NCI-H524 treated with DMSO at 0.1 percent for 48 hours (cell line): ENCODE measurements at regions not wholly inside any gene's neighbourhood (a gene's known extent, or its start where the extent isn't known, plus 50 kb on each side); places are given as distances from the start of the nearest gene placed in this dataset.

Source experiments
- DNase-seq: peaks from one replicate; lab custom pipeline; 2025; lab: John Stamatoyannopoulos, UW

DNA sequence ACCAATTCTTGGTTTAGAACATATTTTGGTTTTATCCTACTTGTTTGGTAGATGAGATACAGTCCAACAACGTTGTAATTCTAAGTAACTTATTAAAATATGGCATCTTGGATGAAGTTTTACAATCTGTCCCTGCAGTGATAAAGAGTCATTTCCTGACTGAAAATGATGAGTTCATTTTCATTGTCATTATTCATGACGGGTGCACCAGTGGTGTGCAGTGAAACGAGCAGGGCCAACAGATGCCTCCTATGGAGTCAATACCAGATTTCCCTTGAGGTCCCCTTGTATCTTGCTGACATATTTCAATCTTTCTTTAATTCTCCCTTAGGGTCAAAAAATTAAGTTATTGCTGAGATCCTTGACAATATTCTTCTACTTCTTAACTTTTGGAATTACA, 438.5 kb downstream of the LRIG3 start:
- no peak for DNase-seq

DNA sequence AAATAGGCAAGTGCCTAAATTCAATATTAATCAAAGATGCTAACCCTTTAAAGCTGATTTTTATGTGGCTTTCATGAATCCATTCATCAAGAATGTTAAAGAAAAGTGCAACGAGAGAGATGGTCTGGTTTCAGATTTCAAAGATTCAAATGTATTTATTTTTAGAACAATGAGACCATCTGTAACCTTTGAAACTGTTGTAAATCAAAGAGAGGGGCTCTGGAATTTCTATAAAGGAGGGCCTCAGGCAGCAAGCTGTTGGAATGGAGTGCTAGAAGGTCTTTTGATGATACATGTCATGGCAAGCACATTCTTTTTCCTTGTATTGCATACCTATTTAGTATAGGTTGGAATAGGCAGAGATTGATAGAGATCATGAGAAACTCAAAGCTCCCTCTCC, 433.0 kb downstream of the LRIG3 start:
- no peak for DNase-seq

DNA sequence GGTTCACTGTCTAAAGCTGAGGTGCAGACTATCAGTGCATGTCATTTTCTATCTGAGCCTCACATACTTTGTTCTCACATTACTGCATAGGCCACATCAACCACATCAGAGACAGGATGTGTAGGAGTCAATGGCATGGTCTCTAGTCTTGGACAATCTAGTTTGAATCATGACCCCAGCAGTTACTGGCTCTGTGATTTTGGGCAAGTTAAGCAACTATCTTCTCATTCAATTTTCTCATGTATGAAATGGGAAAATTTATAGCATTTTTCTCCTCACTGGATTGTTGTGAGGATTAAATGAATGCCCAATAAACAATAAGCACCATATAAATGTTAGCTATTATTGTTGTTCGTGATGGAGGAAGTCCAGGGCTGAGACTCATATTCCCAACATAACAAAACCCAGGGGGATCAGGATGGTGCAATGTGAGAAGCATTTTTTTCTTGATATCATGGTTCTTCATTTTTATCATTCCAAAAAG, 432.6 kb downstream of the LRIG3 start:
- DNase-seq: no peak

DNA sequence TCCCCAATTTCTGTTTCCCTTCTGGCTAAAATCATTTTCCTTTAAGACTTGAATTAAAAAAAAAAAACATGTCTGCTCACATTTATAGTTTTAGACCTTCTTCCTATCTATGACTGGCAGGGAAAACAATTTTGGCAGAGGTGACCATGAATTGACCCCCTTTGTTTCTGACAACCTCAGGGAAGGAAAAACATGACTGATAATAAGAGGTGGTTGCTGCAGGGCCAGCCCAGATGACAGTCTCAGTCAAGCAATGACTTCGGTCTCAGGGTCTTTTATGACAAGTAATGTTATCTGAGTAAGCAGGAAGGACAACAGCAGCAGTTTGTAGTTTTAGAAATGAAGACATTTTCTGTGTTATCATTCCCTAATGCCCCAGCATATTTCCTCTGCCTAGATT, 430.9 kb downstream of the LRIG3 start:
- DNase-seq: no peak

DNA sequence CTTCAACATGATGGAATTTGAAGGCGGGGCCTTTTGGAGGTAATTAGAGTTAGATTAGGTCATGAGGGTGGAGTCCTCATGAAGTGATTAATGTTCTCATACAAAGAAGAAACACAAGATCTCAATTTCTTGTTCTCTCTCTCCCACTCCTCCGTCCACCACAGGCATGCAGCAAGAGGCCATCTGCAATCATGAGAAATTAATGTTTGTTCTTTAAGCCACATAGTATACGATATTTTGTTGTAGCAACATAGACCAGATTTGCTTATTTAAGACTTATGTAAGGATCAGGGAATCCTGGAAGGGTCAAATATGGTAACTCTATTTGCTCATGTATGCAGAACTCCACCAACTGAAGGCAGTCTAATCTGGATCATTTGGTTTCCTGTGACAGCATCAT, 429.0 kb downstream of the LRIG3 start:
- no peak for DNase-seq

DNA sequence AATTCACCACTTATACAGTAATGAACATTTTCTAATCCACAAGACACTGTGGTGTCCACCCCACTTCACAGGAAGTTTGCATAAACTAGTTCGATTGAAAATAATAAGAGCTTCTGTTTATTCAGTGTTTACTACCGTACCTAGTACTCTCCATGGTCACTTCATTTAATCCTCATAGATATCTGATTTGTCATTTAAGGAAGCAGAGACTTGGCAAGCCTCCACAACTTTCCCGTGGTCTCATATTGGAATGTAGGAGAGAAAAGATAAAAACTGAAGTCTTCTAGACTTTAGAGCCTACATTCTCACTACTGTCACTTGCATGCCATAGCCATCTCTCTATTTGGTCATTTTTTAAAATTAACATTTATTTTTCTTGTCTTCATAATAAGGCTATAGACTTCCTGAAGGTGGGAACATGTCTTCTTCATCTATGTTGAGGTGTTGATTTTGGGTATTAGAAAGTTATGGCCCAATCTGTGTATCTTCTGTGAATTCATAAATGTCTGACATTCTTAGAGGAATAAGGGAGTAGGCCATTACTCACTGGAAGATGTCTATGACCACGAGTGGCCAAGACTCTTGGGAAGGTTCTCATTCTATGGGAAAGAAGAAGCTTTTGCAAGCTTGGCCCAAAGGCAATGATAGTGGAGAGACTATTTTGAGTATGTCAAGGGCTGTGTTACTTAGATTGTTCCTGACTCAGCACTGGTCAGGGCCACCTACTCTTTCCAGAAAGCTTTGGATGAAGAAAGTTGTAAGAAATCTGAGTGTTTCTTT, 423.7 kb downstream of the LRIG3 start:
- no peak for DNase-seq

DNA sequence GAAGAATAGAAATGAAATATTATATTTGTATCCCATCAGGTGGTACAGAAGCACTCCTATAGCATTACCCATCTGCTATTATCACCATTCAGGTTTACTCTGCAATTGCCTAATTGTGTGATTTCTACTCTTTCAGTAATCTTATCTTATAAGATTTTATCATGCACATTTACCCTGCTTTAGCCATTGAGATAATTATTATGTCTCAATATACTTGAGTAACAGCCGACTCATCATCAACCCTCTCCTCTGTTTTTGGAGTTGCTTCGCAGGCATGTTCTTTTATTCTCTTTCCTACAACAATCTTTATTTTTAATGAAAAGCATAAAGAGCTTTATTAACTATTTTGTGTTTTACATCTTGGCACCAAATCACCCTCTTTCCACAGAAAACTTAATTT, 419.9 kb downstream of the LRIG3 start:
- DNase-seq: no peak

DNA sequence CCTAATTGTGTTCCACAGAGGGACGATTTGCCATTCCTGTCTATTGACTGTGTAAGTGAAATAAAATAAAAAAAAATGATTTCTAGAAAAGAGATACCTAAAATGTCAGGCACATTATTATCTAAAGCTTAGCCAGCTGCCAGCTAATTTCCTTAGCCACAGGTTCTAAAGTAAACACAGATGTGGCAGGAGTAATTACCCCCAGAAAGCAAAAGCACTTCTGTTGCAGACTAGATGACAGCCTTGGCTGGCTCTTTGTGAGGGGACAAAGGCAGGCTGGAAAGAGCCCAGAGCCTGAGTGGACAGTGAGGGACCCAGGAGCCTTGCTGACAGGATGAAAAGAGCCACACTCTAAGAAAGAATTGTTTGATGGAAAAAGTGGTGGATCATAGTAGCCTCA, 418.1 kb downstream of the LRIG3 start:
- peak; percentile 34 for DNase-seq

DNA sequence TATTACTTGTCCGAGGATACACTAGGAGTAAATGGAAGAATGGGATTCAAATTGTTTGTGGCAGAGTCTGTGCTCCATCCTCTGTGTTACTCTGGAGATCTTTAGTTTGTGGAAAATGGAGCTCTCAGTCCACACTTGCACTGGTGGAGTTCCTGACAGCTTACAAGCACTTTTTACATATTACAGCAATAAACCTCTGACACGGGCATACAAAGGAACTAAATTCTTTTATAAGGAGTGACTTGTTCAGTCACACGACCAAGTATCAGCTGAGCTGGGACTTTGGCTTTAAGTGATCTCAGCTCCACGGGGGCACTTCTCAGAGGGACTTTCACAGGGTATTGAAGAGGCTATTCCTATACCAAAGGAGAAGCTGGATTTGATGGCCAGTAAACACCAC, 417.5 kb downstream of the LRIG3 start:
- DNase-seq: no peak

DNA sequence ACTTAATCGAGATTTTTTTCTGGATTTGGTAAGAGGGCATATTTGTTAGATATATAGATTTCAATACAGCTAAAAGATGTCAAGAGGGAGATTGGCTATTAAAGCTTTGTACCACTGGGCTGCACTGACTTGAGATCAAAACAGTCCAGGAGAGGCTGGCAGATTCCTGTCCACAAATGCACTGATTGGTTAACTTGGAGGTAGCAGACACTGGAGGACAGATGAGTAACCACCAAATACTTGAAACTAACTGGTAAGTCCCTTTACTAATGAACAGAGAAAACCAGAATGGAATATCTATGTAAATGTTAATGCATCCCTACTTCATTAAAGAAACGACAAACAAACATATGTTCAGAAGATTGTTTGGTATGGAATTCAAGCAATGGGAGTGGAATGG, 416.6 kb downstream of the LRIG3 start:
- DNase-seq: no peak

DNA sequence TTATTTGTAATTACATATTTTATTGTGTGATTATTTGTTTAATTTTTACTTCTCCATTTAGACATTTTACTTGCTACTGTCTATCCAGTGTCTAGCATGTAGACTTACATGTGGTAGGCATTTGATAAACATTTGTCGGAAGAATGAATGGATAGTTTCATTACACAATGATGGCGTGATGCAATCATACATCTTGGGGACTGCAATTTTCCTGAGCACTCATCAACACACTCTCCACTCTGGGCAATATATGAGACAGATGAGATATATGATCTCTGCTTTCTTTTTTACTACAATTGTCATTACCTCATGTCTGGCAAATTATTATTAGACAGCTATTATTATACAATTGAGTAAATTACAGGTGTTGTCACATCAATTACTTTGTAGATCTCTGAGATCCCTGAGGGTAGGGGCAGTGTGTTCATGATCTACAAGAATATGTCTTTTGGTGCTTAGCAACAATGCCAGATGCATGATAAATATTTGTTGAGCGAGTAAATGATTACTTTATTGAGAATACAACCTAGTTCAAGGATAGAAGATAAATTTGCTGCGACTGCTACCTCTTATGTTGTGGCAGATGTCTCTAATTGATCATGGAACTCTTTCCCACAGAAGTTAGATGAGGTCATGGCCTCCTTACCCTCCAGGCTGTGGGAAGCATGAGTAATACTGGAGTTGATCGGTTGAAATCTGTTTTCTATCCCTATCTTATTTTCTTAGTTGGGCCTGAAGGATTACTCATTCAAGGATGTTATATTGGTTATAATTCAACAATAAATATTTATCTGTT, 416.0 kb downstream of the LRIG3 start:
- no peak for DNase-seq

DNA sequence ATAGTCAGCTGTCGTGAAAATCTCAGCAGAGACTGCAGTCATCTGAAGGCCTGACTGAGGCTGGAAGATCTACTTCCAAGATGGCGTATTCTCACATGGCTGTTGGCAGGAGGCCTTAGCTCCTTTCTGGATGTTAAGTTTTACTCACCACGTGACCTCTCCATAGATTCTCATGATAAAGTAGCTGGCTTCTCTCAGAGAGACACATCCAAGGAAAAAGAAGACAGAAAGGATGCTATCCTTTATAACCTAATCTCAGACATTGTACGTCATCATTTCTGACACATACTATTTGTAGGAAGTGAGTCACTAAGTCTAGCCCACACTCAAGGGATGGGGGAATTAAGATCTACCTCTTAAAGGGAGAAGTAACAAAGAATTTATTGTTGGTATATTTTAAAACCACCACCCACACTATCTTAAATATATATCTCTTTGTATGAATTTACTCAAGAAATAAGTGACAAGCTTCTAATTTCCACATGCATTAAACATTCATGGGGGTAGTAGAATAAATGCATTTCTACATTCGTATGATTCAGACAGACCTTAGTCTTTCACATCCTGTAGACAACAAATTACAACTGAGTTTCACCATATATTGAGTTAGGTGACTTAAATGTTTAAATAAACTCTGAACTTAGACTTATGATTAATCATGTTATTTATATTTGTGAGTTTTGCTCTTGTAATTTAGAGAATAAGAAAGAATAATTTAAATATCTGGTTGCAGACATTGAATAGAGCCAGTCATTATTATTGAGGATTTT, 411.0 kb downstream of the LRIG3 start:
- no peak for DNase-seq

DNA sequence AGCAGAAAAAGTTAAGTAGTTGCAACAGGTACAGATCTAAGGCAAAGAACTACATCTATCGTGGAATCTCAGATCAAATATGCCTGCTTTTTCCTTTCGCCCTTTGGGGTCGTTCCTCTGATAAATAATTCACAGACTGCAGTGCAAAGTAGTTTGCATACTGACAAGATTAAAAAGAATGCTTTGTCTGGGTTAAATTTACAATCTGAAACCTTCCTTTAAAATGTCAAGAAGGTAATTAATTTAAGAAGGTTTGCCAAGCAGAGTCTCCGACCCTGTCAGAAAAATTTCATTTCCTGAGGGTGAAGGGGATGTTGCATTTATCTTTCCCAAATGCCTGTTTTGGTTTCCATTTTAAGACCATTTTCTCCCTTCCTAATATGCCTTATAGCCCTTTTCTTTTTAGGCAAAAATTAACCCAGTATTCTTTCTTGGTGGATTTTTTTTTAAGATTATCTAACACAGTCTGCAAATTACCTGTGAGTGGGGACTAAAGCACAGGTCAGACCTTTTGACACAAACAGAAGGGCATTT, 406.9 kb downstream of the LRIG3 start:
- DNase-seq: no peak

DNA sequence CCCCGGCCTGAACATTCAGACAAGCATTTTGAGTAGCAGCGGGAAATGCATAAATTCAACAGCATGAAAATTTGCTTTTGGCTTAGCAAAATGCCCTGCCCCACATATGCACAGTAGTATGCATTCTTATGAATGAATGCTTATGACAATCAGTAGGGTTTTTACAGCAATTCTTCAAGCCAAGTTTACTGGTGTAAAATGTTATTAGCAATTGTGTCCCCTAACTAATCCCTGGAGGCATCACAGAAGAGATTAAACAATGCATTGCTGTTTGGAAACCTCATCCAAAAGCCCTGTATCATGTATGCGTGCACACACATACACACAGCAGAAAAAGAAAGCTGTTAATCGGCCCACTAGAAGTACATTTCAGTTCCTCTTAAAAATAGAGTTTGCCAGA, 406.5 kb downstream of the LRIG3 start:
- no peak for DNase-seq

DNA sequence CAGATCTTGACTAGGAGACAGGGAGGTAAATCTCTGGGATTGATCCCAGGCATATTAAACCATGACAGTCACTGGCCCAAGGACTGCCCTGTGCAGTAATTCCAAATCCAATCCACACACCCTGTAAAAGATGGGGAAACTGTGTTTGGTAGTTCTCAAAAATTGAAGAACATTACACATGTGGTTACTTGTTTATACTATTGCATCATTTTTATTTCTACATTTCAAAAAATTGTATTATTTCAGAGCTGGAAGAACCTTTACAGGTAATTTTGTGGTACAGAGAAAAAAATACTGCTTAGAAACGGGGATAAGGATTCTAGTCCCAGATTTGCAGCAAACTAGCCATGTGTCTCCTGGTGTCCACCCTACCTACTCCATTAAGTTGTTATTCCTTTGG, 400.5 kb downstream of the LRIG3 start:
- no peak for DNase-seq

DNA sequence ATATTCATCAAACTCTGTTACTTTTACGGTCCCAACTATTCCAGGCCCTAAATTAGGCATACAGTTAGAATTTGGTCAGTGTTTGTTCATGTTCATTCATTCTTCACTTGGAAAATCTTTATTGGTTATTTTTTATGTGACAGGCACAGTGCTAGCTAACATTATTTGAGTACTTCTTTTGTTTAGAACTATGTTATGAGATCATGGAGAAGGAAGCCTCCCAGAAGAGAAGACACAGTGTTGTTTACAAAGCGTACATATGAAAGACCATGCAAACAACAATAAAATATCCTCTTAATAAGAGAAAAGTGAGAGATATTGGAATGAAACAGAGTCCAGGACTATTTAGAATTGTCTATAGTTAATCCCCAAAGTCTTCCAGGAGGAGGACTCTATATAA, 399.2 kb downstream of the LRIG3 start:
- no peak for DNase-seq

DNA sequence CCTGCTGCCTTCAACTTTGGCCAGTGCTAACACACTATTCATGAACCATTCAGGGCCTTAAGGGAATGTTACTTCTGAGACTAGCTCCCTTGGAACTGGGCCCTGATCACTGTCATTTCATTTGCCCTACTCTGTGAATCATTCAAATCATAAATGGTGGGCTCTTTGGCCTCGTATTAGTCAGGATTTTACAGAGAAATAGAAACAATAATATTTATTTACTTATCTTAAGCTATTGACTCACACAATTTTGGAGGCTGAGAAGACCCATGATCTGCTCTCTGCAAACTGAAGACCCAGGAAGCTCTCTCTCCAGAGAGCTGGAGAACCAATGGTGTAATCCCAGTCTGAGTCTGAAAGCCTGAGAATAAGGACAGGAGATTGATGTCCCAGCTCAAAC, 398.5 kb downstream of the LRIG3 start:
- DNase-seq: no peak

DNA sequence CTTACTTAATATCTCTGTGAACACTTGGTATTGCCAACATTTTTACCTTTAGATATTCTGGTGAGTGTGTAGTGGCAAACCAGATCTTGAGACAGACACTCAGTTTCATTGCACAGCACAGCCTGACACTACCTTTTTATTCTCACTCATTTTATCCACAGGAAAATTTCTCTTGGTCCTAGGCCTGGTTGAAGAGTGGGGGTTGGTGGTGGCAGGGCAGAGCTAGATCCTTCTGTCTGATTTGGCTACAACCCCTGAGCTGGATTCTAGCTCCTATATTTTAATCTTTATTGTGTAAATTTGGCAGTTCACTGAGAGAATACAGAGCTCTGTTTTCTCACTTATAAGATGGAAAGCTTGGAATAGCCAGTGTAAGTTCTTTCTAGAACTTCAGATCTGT, 396.9 kb downstream of the LRIG3 start:
- DNase-seq: no peak

DNA sequence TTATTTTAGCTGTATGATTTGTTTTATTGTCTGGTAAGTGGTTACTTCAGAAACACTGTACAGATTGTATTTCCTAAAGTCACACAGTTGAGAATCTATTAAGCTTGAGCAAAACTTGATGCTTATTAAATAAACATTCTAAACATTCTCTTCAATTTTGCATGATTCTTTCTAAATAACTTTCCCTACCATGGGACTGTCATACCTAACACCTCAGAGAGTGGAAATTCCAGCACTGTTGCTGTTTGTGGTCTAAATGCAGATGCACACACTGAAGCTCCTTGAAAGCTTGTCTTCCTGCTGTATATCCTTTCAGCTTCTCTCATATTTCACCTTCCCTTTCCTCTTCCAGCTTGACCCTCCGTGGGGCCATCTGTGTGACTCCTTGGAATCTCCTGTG, 392.0 kb downstream of the LRIG3 start:
- DNase-seq: no peak

DNA sequence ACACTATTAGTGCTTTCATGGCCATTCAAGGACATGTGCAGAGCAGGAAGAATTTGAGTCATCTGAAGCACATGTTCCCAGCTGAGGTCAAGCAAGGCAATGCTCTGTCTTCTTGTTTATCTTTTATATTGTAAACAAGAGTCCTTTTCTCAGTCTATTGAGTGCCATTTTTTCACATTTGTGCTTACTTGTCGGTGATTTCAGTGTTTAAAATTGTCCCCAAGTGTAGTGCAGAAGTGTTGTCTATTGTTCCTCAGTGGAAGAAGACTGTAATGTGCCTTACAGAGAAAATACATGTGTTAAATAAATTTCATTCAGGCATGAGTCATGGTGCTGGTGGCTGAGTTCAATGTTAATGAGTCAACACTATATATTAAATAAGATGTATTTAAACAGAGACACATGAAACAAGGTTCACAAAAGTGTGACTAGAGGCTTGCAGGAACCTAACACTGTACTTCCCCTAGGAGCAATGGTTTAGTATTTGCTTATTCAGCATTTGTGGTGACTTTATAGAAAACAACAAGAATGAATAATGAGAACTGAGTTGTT, 391.1 kb downstream of the LRIG3 start:
- DNase-seq: no peak

DNA sequence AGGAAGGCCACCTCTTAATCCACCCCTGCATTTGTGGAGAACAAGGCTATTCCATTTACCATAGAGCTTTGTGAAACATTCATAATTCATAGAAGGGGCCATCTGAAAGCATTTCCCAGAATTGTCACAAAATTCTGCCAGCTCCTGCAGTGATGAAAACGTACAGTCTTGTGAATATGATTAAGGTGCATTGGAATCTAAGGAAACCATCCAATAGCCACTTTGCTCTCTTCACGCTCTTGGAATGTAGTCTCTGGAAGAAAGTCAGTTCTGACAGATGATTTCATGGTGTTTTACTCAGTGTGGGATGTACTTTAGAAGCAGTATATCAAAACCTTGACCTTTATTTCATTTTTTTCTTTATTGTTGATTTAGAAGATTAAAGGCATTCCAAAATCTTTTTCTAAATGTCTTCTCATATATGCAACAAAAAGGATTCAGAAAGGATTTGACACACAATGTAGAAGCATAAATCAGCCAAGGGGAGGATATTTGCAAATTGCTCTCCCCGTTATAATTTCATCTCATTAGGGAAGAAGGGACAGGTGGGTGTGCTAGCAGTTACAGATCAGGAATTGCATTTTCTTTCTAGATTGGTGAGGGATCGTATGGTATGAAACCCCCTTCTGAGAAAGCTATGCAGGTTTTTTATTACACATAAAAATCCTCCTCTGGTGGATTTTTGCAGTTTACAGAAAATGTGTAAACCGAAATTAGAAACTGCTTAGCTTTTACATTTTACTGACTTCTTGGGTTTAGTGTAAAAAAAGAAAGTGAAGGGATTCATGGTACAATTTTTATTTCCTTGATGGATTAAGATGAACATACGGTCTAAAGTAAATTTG, 390.2 kb downstream of the LRIG3 start:
- no peak for DNase-seq
